GM12875 (cell line): ENCODE measurements at regions not wholly inside any gene's neighbourhood (a gene's known extent, or its start where the extent isn't known, plus 50 kb on each side); places are given as distances from the start of the nearest gene placed in this dataset.
"Not testable (repeated sequence)": the region's sequence is repeated elsewhere in the genome, so short reads cannot be mapped to it uniquely, and the experiment has no call there.

Experiments
- H3K4me3 ChIP-seq: one replicate; pipeline ENCODE4 v1.5.1; 2011; ENCODE audit warnings: low read depth, low read length, control low read depth
- CTCF ChIP-seq: IDR thresholded peaks from 2 replicates; pipeline ENCODE4 v1.5.1; 2011; ENCODE audit warnings: low read depth, mild to moderate bottlenecking, control low read depth, inconsistent platforms, low read length, moderate library complexity, borderline replicate concordance; ENCODE audit not compliant: insufficient read depth

DNA sequence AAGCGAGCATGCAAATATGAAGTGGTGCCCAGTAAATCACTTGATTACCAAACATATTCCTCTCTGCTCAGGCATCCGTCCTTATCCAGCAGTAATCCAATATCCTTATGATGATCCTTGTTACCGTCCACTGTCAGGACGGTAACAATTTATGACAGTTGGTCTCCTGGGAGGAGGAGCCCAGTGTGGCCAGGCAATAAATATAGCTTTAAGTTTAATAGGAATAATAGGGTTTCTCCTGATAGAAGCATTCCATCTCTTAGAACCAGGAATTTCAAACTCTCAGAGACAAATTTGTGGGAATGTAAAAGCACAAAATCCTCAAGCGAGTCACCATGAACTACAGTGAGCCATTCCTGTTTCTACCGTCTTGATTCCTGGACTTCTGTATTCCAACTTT, 171.2 kb upstream of the IL15 start:
- H3K4me3 ChIP-seq = no peak overlapping the region
- no peak for TF ChIP-seq CTCF

DNA sequence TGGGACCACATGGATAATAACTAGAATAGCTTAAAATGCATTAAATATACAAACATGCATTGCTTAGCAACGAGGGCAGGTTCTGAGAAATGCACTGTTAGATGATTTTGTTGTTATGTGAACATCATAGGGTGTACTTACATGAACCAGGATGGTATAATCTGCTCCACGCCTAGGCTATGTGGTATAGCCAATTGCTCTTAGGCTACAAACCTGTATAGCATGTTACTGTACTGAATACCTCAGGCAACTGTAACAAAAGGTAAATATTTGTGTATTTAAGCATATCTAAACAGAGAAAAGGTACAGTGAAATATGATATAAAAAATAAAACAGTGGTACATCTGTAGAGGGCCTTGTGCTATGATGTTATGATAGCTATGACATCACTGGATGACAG, 169.2 kb upstream of the IL15 start:
- TF ChIP-seq CTCF = no peak
- H3K4me3 ChIP-seq = no peak overlapping the region

DNA sequence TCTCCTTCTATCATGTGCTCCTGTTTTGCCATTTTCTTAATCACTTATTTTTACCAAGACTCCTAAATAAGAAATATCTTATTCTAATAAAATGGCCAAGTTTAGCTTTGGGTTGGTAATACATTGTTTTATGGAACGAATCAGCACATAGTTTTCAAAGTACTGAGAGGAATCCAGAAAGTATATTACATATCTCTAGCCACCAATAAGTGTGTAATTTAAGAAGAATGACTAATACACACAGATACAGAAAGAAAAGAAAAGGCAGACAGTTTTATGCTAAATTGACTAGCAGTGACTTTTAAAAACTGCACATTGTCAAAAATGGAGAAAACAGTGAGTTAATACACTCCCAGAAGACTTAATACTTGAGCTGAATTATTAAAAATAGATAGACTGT, 167.0 kb upstream of the IL15 start:
- no peak overlapping the region for H3K4me3 ChIP-seq
- no peak for TF ChIP-seq CTCF

GRCh38 chr4:141473026-141473540, 163.3 kb upstream of the IL15 start:
- H3K4me3 ChIP-seq = no peak overlapping the region
- no peak for TF ChIP-seq CTCF

DNA sequence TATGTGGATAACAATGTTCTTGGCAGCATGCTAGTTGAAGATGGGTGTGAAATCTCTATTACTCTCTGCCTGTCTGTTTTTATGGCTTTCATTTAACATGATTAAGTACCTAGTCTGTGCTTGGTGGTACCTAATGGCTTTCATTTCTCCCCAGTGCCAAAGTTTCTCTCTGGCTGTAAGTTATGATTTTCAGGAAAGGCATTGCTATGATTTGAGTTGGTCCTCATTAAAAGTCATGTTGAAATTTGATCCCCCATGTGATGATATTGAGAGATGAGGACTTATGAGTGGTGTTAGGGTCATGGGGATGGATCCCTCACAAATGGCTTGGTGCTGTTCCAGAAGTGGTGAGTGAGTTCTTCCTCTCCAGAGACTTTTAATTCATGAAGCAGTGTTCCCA, 162.4 kb upstream of the IL15 start:
- H3K4me3 ChIP-seq = no peak overlapping the region
- no peak for TF ChIP-seq CTCF

- TF ChIP-seq CTCF = no peak
- no peak overlapping the region for H3K4me3 ChIP-seq
Observed at GRCh38 chr4:141480950-141481349, 155.4 kb upstream of the IL15 start.

DNA sequence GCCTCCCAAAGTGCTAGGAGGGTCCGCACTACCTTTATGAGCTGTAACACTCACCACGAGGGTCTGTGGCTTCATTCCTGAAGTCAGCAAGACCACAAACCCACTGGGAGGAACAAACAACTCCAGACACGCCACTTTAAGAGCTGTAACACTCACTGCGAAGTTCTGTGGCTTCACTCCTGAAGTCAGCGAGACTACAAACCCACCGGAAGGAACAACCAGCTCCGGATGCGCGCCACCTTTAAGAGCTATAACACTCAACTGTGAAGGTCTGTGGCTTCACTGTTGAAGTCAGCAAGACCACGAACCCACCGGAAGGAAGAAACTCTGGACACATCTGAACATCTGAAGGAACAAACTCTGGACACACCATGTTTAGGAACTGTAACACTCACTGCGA, 152.1 kb upstream of the IL15 start:
- not testable (repeated sequence) for H3K4me3 ChIP-seq
